HCT116 (cell line): ENCODE measurements at regions not wholly inside any gene's neighbourhood (a gene's known extent, or its start where the extent isn't known, plus 50 kb on each side); places are given as distances from the start of the nearest gene placed in this dataset.

Experiments used
- ATAC-seq: fragments of 200-7000 bp; cut with Tn5 transposase; 2 replicates; pipeline ENCODE4 v1.9.1; 2020; ENCODE audit warnings: mild to moderate bottlenecking, moderate library complexity
- BruUV-seq: library from RNA; stranded (reverse); fragments of 400-500 nt; replicated peaks from 2 replicates; lab custom pipeline; 2021; lab: Mats Ljungman, UMichigan
- CTCF ChIA-PET: fragments of 300-600 bp; sonication (Branson Sonifier 250); formaldehyde crosslinking; loops from one replicate; lab custom pipeline; 2021; ENCODE audit warnings: antibody characterized with exemption; lab: Charles Lee
- POLR2A ChIA-PET: fragments of 300-600, 350-600 bp; sonication (Branson Sonifier 250); formaldehyde crosslinking; loops from one replicate; lab custom pipeline; 2021; ENCODE audit warnings: antibody characterized with exemption; lab: Charles Lee
- RAD21 ChIA-PET, 2 experiments: fragments of 300-600 bp; sonication (Branson Sonifier 250); formaldehyde crosslinking; loops; one replicate each; lab custom pipeline; 2023; ENCODE audit warnings: low total read pairs in 2 of 2; ENCODE audit not compliant: uncharacterized antibody in 2 of 2, unreplicated experiment in 2 of 2, low non-redundant PET in 1 of 2; lab: Charles Lee
- DNase-seq: peaks from one replicate; pipeline ENCODE4 v3.0.0-alpha.2; 2010; ENCODE audit warnings: low read depth, low spot score
- H2AFZ ChIP-seq: fragments of 200-600 bp; shearing (Covaris generic), sonication (generic); 2 replicates; pipeline ENCODE4 v1.6.1; 2017; ENCODE audit warnings: low read depth, mixed run types, mixed read lengths, antibody characterized with exemption, low read length; ENCODE audit not compliant: poor library complexity, severe bottlenecking
- H3K27ac ChIP-seq: 2 replicates; pipeline ENCODE4 v1.5.1; 2012; ENCODE audit warnings: low read depth, low read length
- H3K27me3 ChIP-seq: fragments of 200-600 bp; sonication (generic); 2 replicates; pipeline ENCODE4 v1.6.1; 2016; ENCODE audit warnings: mixed run types, low read length, mixed read lengths; ENCODE audit not compliant: insufficient read depth
- H3K36me3 ChIP-seq, 2 experiments: fragments of 200-500 bp in 1 of 2; fragments of 200-600 bp in 1 of 2; sonication (Bioruptor generic) in 1 of 2; sonication (generic) in 1 of 2; 2 replicates each; pipeline versions ENCODE4 v1.5.1 to v1.6.1; 2014 to 2016; ENCODE audit warnings: low read length in 2 of 2, inconsistent platforms in 1 of 2, mixed read lengths in 1 of 2, mixed run types in 1 of 2; ENCODE audit not compliant: insufficient read depth in 2 of 2, control insufficient read depth in 1 of 2
- H3K4me1 ChIP-seq, 2 experiments: fragments of 200-600 bp in 1 of 2; sonication (generic) in 1 of 2; 2 replicates each; pipeline versions ENCODE4 v1.5.1 to v1.6.1; 2012 to 2017; ENCODE audit warnings: low read length in 2 of 2, inconsistent platforms in 1 of 2, mild to moderate bottlenecking in 1 of 2, mixed read lengths in 1 of 2, mixed run types in 1 of 2, moderate library complexity in 1 of 2; ENCODE audit not compliant: insufficient read depth in 2 of 2, control insufficient read depth in 1 of 2
- H3K4me2 ChIP-seq: fragments of 200-600 bp; sonication (generic); 2 replicates; pipeline ENCODE4 v1.6.1; 2017; ENCODE audit warnings: mixed run types, low read length, mixed read lengths
- H3K4me3 ChIP-seq, 2 experiments: fragments of 200-600 bp in 1 of 2; sonication (generic) in 1 of 2; replicated peaks in 1 of 2; 2 replicates each; pipeline ENCODE4 v1.5.1; 2011 to 2016; ENCODE audit warnings: low read length in 2 of 2, control low read depth in 1 of 2, low read depth in 1 of 2, mild to moderate bottlenecking in 1 of 2, mixed read lengths in 1 of 2, mixed run types in 1 of 2
- H3K79me2 ChIP-seq: fragments of 200-600 bp; sonication (generic); 2 replicates; pipeline ENCODE4 v1.6.1; 2017; ENCODE audit warnings: mild to moderate bottlenecking, mixed run types, low read length, moderate library complexity, mixed read lengths; ENCODE audit not compliant: insufficient read depth
- H3K9ac ChIP-seq: fragments of 200-600 bp; sonication (generic); 2 replicates; pipeline ENCODE4 v1.6.1; 2016; ENCODE audit warnings: low read length, mixed read lengths
- H3K9me2 ChIP-seq: fragments of 200-600 bp; sonication (generic), shearing (Covaris generic); 2 replicates; pipeline ENCODE4 v1.6.1; 2017; ENCODE audit warnings: mixed run types, mild to moderate bottlenecking, moderate library complexity; ENCODE audit not compliant: insufficient read depth
- H3K9me3 ChIP-seq, 2 experiments: fragments of 200-500 bp in 1 of 2; fragments of 200-600 bp in 1 of 2; sonication (Bioruptor generic) in 1 of 2; sonication (generic) in 1 of 2; 2 replicates each; pipeline ENCODE4 v1.6.1; 2014 to 2017; ENCODE audit warnings: low read length in 2 of 2, mixed read lengths in 2 of 2, inconsistent platforms in 1 of 2, low read depth in 1 of 2, mild to moderate bottlenecking in 1 of 2, mixed run types in 1 of 2, moderate library complexity in 1 of 2; ENCODE audit not compliant: control insufficient read depth in 1 of 2, insufficient read depth in 1 of 2
- H4K20me1 ChIP-seq: fragments of 200-600 bp; sonication (generic), shearing (Covaris generic); 2 replicates; pipeline ENCODE4 v1.6.1; 2017; ENCODE audit warnings: mixed run types, mild to moderate bottlenecking, moderate library complexity; ENCODE audit not compliant: insufficient read depth
- ATF3 ChIP-seq: IDR thresholded peaks from 2 replicates; pipeline ENCODE4 v1.6.1; 2012
- CBX3 ChIP-seq: IDR thresholded peaks from 2 replicates; pipeline ENCODE4 v1.6.1; 2012; ENCODE audit warnings: low read depth
- CEBPB ChIP-seq: IDR thresholded peaks from 2 replicates; pipeline ENCODE4 v1.6.1; 2012; ENCODE audit warnings: low read depth
- CTCF ChIP-seq, 3 experiments: fragments of 200-600 bp in 1 of 3; sonication (generic) in 1 of 3; IDR thresholded peaks in 2 of 3; conservative IDR thresholded peaks in 1 of 3; 2 replicates each; pipeline ENCODE4 v1.5.1; 2012 to 2017; ENCODE audit warnings: low read depth in 2 of 3, low read length in 2 of 3, antibody characterized with exemption in 1 of 3, borderline replicate concordance in 1 of 3, control low read depth in 1 of 3, mild to moderate bottlenecking in 1 of 3, mixed read lengths in 1 of 3, mixed run types in 1 of 3, moderate library complexity in 1 of 3; ENCODE audit not compliant: insufficient read depth in 1 of 3
- EGR1 ChIP-seq: IDR thresholded peaks from 2 replicates; pipeline ENCODE4 v1.6.1; 2012; ENCODE audit warnings: low read depth
- EZH2 ChIP-seq: fragments of 200-600 bp; sonication (generic); IDR thresholded peaks from 2 replicates; pipeline ENCODE4 v1.6.1; 2017; ENCODE audit warnings: antibody characterized with exemption, mixed run types
- EZH2phosphoT487 ChIP-seq: fragments of 200-600 bp; IDR thresholded peaks from 2 replicates; pipeline ENCODE4 v1.6.1; 2018; ENCODE audit warnings: antibody characterized with exemption, borderline replicate concordance
- FOSL1 ChIP-seq: IDR thresholded peaks from 2 replicates; pipeline ENCODE4 v1.6.1; 2012; ENCODE audit warnings: low read depth
- JUND ChIP-seq: IDR thresholded peaks from 2 replicates; pipeline ENCODE4 v1.6.1; 2012
- MAX ChIP-seq: IDR thresholded peaks from 2 replicates; pipeline ENCODE4 v1.6.1; 2012
- POLR2AphosphoS5 ChIP-seq: IDR thresholded peaks from 2 replicates; pipeline ENCODE4 v1.6.1; 2011; ENCODE audit warnings: mild to moderate bottlenecking, low read depth, low read length, moderate library complexity
- RAD21 ChIP-seq: IDR thresholded peaks from 2 replicates; pipeline ENCODE4 v1.6.1; 2012; ENCODE audit warnings: low read depth, mild to moderate bottlenecking
- REST ChIP-seq: IDR thresholded peaks from 2 replicates; pipeline ENCODE4 v1.6.1; 2012; ENCODE audit warnings: low read depth
- SIN3A ChIP-seq: IDR thresholded peaks from 2 replicates; pipeline ENCODE4 v1.6.1; 2012; ENCODE audit warnings: low read depth
- SP1 ChIP-seq: IDR thresholded peaks from 2 replicates; pipeline ENCODE4 v1.6.1; 2012; ENCODE audit warnings: low read depth
- ZFX ChIP-seq: fragments of 450-650 bp; IDR thresholded peaks from 2 replicates; pipeline ENCODE4 v1.6.1; 2017
- intact Hi-C: fragments of 100-400 bp; cut with micrococcal nuclease; formaldehyde crosslinking; loops from 2 replicates; pipeline ENCODE4 v1.10.0; 2022

GRCh38 chr13:83453300-83453699 lies 429.0 kb downstream of the SLITRK1 start:
- Histone ChIP-seq H3K27ac (no peak overlapping the region), H3K9ac (no peak overlapping the region), H2AFZ (no peak overlapping the region), H3K27me3 (no peaks in the 10 kb centered on the region), H3K4me1 (peaks cover 0 to 8% of the 10 kb centered on the region in 2 experiments; a peak in 1 of 4 replicates), H3K4me3 (no peak overlapping the region), H3K9me2 (no peaks in the 10 kb centered on the region), H3K79me2 (no peaks in the 10 kb centered on the region), H4K20me1 (no peaks in the 10 kb centered on the region), H3K4me2 (no peak overlapping the region), H3K36me3 (no peaks in the 10 kb centered on the region), H3K9me3 (no peaks in the 10 kb centered on the region; a peak in 2 of 4 replicates)
- TF ChIP-seq RAD21 (no peak), CEBPB (no peak), EGR1 (no peak)
- ChIA-PET POLR2A (no interaction called here), RAD21 (no interaction called here), CTCF (no interaction called here)
- intact Hi-C loops, result no loop called here
- BruUV-seq, result no TSS peak
- DNase-seq (no peak), ATAC-seq (no peak)

GRCh38 chr13:83452292-83452950 lies 429.9 kb downstream of the SLITRK1 start:
- no peaks in the 10 kb centered on the region for H4K20me1 ChIP-seq
- intact Hi-C loops, result no loop called here
- TF ChIP-seq EZH2 (no peak), CTCF (IDR thresholded peaks at IDR 0.05 in 2 of 3, conservative IDR thresholded peaks at IDR 0.05 in 1 of 3; ENCODE audit: borderline replicate concordance in 1 of 3, insufficient read depth in 1 of 3, low read depth in 2 of 3, low read length in 2 of 3) (no peak), MAX (no peak), EZH2phosphoT487 (no peak), SP1 (no peak), REST (no peak), ZFX (no peak), JUND (no peak), ATF3 (no peak), RAD21 (no peak), POLR2AphosphoS5 (no peak), CBX3 (no peak), EGR1 (no peak), SIN3A (no peak), FOSL1 (no peak), CEBPB (no peak)

More at GRCh38 chr13:83452292-83452950, 429.9 kb downstream of the SLITRK1 start:
- Histone ChIP-seq H3K9ac (no peak overlapping the region), H3K36me3 (no peaks in the 10 kb centered on the region), H3K4me1 (peaks cover 0 to 8% of the 10 kb centered on the region in 2 experiments; a peak in 1 of 4 replicates), H3K9me2 (no peaks in the 10 kb centered on the region), H3K27ac (no peak overlapping the region), H3K4me2 (no peak overlapping the region), H3K79me2 (no peaks in the 10 kb centered on the region), H3K4me3 (no peak overlapping the region), H2AFZ (no peak overlapping the region), H3K27me3 (no peaks in the 10 kb centered on the region), H3K9me3 (no peaks in the 10 kb centered on the region; a peak in 2 of 4 replicates)
- ATAC-seq (no peak), DNase-seq (no peak)
- BruUV-seq, result no TSS peak
- CTCF ChIA-PET, result no interaction called here
- RAD21 ChIA-PET, result no interaction called here
- POLR2A ChIA-PET, result no interaction called here
